NCI-H526 (cell line): ENCODE measurements at regions not wholly inside any gene's neighbourhood (a gene's known extent, or its start where the extent isn't known, plus 50 kb on each side); places are given as distances from the start of the nearest gene placed in this dataset.

Experiments
- DNase-seq, 2 experiments: peaks; one replicate each; lab custom pipeline; 2025; lab: John Stamatoyannopoulos, UW

DNA sequence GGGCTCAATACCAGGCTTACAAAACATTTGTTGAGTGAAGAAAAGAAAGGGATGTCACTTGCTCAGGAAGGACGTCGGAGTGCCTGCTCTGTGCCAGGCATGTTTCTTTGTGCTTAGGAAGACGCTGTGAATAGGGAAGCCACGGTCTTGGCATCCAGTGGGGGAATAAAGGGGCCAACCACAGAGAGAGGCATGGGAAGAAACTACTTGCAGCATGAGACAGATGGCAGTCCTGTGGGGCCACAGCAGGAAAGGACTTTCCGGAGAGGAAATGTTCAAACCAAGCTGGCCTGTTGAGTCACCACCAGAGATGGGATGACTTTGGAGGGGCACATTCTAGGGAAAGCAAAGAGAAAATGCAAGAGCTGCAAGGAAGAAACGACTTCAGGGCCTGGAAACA, 173.2 kb downstream of the CDH26 start:
- no peak for DNase-seq

DNA sequence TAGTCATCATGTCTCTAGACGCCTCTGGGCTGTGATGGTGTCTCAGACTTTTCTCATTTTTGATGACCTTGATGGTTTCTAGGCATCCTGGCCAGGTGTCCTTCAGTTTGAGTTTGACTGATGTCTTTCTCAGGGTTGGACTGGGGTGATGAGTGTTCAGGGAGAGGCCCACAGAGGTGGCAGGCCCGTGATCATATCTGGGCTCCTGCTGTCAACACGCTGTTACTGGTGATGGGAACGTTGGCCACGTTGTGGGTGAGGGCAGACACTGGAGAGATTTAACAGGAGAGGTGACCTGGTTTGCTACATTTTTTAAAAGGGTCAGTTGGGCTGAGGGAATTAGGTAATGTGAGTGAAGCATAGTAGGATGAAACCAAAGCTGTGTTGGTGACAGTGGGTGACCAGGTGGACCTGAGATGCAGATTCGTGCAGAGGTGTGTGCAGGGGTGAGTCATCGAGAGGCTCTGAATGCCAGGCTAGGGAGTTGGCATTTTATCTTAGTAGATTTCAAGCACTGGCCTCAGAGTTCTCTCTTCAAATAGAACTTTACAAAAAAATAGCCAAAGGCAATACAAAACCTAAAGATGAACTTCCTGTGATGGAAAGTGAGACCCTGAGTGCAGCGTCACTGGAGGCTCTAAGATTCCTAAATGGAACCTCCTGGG, 174.1 kb downstream of the CDH26 start:
- no peak for DNase-seq

DNA sequence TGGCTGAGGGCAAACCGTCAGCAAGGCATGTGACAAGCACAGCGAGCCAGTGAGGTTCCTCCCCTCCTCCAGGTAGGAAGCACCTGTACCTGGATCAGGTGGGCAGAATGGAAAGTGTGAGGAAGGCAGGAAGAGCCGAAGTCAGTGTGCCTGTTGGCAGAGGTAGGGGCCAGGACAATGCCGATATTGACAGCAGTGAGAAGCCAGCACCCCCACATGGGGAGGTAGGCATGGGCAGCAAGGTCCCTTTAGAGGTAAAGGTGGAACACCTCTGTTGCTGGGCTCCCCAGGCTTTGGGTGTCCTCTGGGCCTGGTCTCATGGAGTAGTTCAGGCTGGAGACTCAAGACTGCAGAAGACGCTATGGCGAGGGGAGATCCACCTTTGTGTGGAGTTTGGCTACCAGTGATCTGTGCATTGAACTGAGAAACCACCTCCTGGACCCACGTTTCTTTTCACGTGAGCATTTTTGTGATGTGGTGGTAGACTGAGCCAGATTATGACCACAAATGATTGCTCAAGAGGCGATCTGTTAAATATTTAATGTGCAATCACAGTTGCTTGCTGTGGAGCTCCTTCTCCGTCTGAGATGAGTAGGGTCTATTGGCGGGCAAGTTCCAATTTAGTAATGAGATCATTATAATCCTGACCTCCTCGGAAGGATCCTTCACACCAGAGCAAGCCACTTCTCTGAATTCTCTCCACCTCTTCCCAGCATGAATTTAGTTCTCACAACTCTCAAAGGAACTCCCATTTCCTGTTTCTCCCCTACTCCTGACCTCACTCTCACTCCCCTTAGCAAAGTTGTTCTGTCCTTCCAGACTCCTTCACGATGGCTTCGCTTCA, 174.8 kb downstream of the CDH26 start:
- DNase-seq: no peak

DNA sequence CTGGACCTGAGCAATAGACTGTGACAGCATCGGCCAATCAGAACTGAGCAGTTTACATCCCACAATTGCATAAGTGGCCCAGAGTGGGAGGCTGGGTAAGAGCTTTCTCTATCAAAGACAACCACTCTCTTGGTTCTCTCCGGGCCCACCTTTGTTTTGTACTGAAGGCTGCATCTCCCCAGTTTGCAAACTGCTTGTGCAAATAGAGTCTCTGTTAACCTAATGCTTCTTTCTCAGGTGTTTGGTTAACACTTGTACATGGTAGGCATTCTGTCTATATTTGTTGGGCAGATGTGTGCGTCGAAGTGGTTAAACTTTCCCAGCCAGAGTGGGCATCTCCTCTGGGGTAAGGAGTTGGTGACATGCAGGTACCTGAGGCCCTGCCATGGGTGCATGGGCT, 177.1 kb downstream of the CDH26 start:
- DNase-seq: no peak

DNA sequence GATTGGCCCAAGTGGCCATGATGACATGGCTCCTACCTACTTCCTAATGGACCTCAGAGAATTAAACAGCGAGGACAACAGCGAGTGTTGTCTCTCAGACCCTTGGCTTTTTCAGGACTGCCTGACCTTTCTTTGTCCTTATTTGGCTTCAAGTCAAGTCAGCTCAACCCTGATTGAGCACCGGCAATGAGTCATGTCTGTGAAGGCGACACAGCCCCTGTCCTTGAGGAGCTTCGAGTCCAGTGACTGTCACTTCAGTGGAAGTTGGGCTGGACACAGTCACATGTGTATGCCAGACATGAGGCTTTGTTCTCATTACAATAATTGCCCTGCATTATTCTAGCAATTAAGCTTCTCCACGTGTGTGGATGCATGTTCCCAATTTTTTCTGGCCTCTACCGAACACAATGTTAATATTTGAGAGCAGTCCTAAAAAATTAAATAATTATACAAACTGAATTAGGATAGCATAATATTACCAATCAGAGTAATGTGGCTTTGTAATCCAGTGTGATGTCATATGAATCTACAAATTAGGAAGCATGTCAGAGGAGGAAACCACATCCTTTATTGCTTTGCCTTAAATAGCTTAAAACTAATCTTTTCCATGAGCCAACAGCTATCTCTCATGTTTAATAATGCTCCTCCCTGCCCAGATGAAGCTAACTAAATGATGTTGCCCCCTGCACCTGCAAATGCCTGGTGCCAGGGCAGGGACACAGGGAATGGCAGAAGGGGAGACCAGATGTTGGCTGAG, 178.6 kb downstream of the CDH26 start:
- no peak for DNase-seq

DNA sequence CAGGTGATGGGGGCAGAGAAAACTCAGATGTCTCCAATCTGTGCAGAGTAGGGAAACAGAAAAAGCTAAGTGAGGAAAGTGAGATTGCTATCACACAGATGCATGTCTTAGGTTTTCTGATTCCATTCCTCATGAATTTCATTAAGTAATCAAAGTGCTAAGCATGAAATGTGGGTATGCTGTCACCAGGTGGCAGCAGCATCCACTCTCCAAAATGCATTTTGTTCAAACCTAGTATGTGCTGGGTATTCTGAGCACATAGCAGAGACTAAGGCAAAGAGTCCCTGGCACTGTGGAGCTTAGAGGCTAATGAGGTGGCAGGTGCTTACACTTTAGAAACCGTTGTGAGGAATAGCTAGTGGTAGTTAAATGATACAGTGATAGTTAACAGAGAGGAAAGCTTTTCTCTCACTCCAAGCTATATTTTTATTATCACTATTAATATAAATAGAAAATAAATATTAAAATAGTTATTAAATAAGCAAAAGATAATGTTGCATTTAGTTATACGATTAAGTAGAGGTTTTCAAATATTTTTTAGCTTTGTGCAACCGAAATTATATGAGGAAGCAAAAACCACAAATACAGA, 179.5 kb downstream of the CDH26 start:
- DNase-seq: peak in 1 of 2 experiments; percentile 46

DNA sequence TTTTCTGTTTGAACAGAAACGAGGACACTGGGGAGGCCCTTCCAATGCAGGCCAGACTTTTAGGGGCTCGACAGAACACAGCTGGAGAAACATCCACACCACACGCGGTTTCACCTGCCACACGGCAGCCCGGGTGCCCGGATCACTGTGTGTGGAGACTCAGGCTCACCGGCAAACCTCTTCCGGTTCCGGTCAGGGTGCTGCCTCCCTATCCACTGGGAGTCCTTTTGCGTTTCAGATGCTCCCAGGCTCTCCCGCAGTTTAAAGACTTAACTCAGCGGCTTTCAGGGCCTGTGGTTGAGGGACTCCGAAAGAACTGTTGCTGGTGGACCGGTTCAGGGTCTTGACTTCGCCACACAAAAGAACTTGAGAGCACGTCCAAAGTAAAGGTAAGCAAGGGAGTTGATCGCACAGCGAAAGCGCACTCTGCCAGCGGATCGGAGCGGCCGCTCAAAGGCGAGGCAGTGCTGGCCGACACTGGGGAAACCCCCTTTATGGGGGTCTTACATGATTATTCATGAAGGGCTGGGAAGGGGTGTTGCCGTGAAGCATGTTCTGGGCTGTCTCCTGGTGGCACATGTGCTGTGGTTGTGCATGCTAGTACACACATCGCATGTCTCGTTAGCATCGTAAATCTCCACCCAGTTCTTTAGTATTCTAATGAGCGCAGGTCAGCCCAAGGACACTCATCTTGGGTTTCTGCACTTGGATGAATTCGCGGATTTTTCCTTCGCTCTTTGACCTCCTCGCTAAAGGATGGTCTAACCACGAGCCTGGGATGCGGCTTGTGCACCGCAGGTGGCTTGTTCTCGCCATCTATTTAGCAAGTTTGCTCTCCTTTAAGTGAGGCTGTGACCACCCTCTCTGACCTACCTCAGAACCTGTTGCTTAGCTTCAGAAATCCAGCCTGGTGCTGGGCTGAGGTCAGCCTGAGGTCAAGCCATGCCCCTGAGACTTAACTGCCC, 180.3 kb downstream of the CDH26 start:
- no peak for DNase-seq

DNA sequence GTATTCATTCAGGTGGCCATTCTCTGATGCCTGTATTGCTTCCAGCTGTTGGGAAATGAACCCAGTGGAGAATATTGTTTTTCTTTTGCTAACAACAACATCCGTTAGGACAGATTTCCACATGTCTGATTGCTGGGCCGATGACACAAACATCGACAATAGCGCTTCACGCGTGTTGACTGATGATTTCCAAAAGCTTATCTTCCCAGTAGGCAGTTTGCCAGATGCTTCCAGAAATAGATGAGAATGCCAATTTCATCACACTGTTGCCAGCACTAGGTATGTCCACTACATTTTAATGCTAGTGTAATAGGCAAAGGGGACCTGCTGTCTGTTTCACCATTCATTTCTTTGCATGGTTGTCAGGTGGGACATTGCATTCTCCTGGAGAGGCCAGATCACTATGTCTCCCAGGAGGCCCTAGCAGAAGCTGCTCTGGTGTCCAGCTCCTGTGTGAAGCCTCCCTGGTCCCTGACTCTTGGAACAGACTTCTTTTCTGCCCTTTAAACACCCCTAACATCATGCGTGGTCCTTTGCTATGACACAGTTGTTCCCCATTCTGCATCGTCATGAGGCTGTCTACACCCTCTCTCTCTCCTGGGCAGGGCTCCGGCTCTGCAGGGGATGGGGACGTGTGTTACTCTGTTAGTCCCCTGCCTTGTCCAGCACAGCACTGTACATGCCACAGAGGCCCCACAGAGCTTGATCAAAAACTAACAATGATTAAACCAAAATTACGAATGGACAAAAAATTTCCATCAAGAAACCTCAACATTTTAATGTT, 181.6 kb downstream of the CDH26 start:
- DNase-seq: no peak

DNA sequence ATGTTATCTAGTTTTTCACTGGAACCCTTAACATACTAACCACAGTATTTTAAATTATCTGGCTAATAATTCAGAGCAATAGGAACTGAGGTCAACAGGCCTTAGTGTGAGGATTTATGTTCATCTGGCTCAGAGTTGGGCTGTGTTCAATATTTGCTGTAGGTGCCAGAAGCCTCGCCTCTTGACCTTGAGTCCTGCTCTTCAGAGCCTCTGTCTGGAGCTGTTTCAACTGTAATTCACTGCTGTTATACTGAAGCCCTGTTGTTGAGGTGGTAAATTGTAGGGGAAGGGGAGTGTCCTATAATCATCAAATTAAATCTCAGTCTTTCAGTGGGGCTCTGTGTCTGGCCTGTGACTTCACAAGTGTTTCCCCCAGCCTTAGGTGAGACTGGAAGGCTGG, 184.4 kb downstream of the CDH26 start:
- no peak for DNase-seq

DNA sequence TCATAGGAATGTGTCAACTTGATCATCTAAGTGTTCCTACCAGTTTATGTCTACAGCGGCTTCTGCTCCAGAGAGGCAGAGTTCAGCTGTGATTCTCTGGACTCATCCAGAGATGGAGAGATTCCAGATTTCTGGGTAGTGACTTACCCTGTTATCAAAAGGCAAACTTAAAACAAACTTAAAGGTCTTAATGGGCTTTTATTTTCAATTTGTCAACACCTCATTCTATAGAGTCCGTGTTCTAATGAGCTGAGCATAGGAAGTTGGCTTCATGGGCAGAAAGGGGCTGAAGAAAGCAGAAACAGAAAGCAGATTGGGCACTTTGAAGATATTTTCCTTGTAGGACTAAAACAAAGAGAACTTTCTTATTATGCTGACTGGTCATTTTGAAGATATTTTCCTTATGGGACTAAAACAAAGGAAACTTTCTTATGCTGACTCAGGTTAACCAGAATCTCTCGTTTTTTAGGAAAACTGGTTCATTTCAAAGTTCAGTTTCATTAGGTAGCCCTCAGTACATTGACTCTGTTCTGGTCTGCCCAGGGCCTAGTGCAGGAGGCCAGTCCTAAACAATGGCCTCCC, 185.1 kb downstream of the CDH26 start:
- no peak for DNase-seq

DNA sequence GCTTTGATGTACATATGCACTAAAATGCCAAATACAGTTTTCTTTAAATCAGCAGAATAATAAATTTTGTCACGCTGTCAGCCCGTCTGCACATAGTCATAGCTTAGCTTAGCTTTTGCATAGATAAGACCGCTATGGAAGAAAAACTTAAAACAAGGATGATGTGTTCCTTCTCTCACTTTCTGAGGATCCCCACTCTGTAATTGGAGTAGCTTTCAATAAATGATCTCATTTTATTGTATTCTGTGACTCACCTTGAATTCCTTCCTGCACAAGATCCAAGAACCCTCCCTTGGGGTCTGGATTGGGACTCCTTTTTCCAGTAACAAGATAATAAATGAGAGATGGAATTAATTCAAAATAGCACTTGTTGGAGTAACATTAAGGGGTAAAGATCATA, 186.2 kb downstream of the CDH26 start:
- no peak for DNase-seq

DNA sequence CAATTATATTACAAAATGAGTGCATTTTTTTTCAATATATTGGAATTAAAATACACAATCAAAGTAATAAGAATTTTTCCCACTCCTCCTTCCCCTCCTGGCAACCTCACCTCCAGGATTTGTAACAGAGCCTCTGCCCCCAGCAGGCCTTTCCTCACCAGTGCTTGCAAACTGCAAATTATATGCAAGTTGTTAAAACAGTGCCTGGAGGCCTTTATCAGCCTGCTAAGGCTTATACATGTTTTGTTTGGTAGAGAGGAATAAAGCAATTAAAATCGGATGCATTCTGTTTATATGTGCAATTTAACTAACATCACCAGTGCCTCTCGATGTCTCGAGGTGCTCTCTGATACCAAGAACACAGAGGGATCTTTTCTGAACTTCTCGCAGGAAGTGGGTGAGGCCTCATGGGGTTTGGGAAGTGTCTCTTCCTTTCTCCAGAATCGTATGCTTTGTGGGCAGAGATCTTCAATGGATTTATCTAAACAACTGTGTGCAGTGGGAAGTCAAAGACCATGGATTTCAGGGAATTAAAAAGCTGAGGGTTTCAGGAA, 186.8 kb downstream of the CDH26 start:
- peak; percentile 21 to 60 for DNase-seq

DNA sequence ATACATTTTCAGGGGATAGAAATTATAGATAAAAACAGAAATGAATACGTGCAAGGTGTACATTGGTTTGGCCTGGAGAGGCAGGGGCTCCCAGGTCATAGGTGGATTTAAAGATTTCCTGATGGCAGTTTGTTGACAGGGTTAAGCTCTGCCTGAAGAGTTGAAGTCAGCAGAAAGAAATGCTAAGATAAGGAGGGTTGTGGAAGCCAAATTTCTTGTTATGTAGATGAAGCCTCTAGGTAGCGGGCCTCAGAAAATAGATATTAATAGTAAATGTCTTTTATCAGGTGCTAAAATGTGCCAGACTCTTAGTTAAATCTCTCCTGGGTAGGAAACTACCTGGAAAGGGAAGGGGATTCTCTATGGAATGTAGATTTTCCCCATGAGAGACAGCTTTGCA, 188.8 kb downstream of the CDH26 start:
- DNase-seq: no peak

DNA sequence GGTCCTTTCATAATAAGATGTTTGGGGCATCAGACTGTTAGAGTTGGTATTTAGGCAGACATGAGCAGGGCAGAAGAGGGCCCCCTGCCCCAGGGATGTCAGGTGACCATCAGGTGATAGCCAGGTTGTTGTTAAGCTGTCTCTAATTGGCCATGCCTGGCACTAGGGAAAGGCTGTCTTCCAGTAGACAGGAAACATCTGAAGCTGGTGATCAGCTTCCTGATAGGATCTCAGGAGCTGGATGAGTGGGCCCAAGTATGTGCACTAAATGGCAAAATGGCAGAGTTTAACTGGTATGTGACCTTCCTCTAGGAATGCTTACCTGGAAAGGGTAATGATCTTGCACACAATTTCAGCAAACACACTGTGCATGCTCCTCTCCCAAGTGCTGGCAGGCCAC, 190.7 kb downstream of the CDH26 start:
- no peak for DNase-seq

DNA sequence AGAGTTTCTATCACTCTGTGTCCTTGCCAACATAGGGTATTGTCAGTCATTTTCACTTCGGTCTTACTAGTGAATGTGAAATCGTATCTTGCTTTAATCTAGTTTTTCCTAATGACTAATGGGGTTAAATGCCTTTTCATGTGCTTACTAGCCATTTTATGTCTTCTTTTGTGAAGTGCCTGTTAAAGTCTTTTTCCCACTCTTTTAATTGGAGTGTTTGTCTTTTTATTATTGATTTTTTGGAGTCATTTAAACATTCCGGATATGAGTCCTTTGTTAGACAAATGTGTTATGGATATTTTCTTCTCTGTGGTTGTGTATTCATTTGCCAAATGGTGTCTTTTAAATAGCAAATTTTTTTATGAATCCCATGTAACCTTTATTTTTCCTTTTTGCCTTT, 194.6 kb downstream of the CDH26 start:
- no peak for DNase-seq

DNA sequence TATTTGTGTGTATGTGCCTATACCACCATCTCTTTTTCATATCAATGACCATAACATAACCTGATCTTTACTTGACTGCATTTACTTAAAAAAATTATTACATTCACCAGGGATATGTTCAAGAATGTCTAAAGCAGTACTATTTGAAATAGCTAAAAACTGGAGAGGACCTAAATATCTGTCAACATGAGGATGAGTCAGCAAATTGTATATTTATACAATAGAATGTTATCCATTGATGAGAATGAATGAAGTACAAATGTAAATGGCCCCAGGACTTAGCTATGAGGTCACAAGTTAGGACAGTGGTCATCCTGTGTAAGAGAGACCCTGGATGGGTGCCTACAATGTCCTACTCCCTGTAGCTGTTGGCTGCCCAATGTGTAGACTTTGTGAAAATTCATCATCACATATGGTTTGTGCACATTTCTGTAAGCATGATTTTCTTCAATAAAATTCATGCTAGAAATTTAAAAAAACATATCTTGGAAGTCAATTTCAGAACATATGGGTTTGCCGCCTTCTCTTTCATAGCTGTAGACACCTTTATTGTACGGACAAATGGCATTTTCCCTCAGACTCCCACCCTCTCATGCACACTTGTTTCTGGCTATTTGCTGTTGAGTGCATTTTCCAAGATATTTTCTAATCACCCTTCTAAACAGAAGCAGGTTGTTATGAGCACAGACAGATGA, 202.4 kb downstream of the CDH26 start:
- DNase-seq: no peak

DNA sequence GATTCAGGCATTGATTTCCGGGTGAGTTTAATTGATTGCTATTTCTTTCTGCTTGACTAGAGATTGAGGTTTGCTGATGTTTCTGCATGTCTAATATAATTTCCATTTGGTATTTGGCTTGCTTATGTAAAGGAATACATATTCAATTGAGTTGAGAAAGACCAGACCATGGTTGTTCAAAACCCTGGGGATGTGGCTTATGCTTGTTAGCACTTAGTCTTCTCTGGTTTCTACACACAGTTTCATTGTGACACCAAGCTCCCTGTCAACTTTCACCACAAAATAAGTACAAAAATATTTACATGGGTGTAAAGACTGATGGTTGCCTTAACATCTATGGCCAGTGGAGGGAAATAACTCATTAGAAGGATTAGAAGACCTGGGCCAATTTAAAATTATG, 209.6 kb downstream of the CDH26 start:
- no peak for DNase-seq

DNA sequence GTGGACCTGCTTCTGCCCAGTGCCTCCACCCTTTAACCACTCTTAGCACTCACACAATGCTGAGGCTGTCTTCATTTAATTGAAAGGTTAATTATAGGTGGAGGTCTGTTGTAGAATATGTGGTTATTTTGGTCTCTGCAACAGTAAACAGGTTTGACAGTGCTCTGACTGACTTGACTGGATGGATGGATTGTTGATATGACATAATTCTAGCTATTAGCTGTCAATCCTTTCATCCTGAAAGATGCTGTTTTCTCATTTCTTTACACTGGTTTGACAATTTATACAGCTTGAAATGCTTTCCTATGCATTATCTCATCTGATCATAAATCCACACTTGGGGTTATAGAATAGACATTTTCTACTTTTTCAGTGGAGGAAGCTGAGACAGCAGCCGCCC, 210.7 kb downstream of the CDH26 start:
- no peak for DNase-seq

DNA sequence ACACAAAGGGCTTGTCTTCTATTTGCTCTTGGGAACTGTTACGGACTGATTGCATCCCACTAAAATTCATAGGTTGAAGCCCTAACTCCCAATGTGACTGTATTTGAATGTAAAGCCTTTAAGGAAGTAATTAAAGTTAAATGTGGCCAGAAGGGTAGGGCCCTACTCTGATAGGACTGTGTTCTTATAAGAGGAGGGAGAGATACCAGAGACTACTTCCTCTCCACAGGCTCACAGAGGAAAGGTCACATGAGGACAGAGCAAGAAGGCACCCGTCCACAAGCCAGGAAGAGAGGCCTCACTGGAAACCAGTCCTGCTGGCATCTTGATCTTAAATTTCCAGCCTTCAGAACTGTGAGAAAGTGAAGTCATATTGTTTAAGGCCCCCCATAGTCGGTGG, 211.9 kb downstream of the CDH26 start:
- DNase-seq: peak in 1 of 2 experiments; percentile 48
